ENCODE measurements at regions not wholly inside any gene's neighbourhood (a gene's known extent, or its start where the extent isn't known, plus 50 kb on each side); places are given as distances from the start of the nearest gene placed in this dataset.

DNA sequence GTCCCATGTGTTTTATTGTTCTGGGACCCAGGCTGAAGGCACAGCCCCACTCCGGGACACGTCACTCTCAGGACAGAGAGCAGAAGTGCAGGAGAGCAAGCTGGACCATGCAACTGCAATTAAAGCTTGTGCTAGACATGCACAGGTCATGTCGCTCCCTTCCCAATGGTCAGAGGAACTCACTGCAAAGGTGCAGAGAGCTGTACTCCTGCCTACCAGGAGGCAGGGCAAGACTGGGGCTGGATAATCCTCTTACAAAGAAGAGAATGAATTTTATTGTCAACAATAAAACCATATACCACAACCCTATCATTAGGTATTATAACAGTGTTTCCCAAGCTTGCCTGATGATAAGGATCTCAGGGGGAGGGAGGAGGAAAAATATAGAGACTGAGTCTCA, 74.0 kb upstream of the NEK6 start:
- Histone ChIP-seq H3K27ac (ENCODE audit: low read depth in 2 of 2, low read length in 1 of 2) (no peak overlapping the region), H3K4me3 (ENCODE audit: low read depth in 2 of 2, low read length in 1 of 2) (no peak overlapping the region), H3K4me2 (no peak overlapping the region), H3K27me3 (ENCODE audit: insufficient read depth) (peaks cover 56% of the 10 kb centered on the region; the same call in 1 of the 2 replicates), H3K9me2 (no peaks in the 10 kb centered on the region), H4K20me1 (ENCODE audit: insufficient read depth) (no peaks in the 10 kb centered on the region), H3F3A (replicated peaks; ENCODE audit: insufficient read depth) (no peaks in the 10 kb centered on the region), H3K36me3 (replicated peaks in 1 of 2; ENCODE audit: control insufficient read depth in 1 of 2, insufficient read depth in 2 of 2, low read length in 1 of 2) (no peaks in the 10 kb centered on the region), H3K9me3 (no peaks in the 10 kb centered on the region), H2AFZ (ENCODE audit: low read depth) (no peak overlapping the region), H3K4me1 (ENCODE audit: control insufficient read depth in 1 of 2, insufficient read depth in 2 of 2, low read depth in 1 of 2, low read length in 1 of 2) (peaks cover 0 to 5% of the 10 kb centered on the region in 2 experiments; a peak in 1 of 4 replicates), H3K79me2 (ENCODE audit: insufficient read depth) (no peaks in the 10 kb centered on the region), H3K9ac (no peak overlapping the region)
- CTCF ChIA-PET: interaction anchor here (1.5 to 3.4 kb wide), 2 partner anchors 11 to 57 kb away, joined by 3 to 10 read pairs; no protein-coding TSS in a partner anchor
- POLR2A ChIA-PET: no interaction called here
- TF ChIP-seq FOSL2 (IDR thresholded peaks at IDR 0.05; ENCODE audit: borderline replicate concordance, low read depth) (no peak), GATA2 (CRISPR knock-in tag; IDR thresholded peaks at IDR 0.05) (no peak), YY1 (IDR thresholded peaks at IDR 0.05; ENCODE audit: low read depth) (no peak), FOXM1 (IDR thresholded peaks at IDR 0.05; ENCODE audit: low read depth) (no peak), TCF12 (IDR thresholded peaks at IDR 0.05) (no peak), TAF1 (IDR thresholded peaks at IDR 0.05; ENCODE audit: borderline replicate concordance, low read depth, low read length) (no peak), NFIC (IDR thresholded peaks at IDR 0.05; ENCODE audit: borderline replicate concordance) (no peak), GABPA (IDR thresholded peaks at IDR 0.05; ENCODE audit: low read depth) (no peak), PBX3 (IDR thresholded peaks at IDR 0.05) (no peak), USF1 (IDR thresholded peaks at IDR 0.05; ENCODE audit: borderline replicate concordance, low read depth) (no peak), RAD21 (IDR thresholded peaks at IDR 0.05; ENCODE audit: low read length) (no peak), RCOR1 (IDR thresholded peaks at IDR 0.05; ENCODE audit: low read length) (no peak), RFX5 (IDR thresholded peaks at IDR 0.05; ENCODE audit: low read length) (no peak), SMC3 (IDR thresholded peaks at IDR 0.05; ENCODE audit: low read depth, low read length) (no peak), MEF2A (IDR thresholded peaks at IDR 0.05; ENCODE audit: borderline replicate concordance, low read depth) (no peak)
- TF ChIP-seq, protein P1, sequence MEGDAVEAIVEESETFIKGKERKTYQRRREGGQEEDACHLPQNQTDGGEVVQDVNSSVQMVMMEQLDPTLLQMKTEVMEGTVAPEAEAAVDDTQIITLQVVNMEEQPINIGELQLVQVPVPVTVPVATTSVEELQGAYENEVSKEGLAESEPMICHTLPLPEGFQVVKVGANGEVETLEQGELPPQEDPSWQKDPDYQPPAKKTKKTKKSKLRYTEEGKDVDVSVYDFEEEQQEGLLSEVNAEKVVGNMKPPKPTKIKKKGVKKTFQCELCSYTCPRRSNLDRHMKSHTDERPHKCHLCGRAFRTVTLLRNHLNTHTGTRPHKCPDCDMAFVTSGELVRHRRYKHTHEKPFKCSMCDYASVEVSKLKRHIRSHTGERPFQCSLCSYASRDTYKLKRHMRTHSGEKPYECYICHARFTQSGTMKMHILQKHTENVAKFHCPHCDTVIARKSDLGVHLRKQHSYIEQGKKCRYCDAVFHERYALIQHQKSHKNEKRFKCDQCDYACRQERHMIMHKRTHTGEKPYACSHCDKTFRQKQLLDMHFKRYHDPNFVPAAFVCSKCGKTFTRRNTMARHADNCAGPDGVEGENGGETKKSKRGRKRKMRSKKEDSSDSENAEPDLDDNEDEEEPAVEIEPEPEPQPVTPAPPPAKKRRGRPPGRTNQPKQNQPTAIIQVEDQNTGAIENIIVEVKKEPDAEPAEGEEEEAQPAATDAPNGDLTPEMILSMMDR (IDR thresholded peaks at IDR 0.05): no peak
- TF ChIP-seq, protein P2, sequence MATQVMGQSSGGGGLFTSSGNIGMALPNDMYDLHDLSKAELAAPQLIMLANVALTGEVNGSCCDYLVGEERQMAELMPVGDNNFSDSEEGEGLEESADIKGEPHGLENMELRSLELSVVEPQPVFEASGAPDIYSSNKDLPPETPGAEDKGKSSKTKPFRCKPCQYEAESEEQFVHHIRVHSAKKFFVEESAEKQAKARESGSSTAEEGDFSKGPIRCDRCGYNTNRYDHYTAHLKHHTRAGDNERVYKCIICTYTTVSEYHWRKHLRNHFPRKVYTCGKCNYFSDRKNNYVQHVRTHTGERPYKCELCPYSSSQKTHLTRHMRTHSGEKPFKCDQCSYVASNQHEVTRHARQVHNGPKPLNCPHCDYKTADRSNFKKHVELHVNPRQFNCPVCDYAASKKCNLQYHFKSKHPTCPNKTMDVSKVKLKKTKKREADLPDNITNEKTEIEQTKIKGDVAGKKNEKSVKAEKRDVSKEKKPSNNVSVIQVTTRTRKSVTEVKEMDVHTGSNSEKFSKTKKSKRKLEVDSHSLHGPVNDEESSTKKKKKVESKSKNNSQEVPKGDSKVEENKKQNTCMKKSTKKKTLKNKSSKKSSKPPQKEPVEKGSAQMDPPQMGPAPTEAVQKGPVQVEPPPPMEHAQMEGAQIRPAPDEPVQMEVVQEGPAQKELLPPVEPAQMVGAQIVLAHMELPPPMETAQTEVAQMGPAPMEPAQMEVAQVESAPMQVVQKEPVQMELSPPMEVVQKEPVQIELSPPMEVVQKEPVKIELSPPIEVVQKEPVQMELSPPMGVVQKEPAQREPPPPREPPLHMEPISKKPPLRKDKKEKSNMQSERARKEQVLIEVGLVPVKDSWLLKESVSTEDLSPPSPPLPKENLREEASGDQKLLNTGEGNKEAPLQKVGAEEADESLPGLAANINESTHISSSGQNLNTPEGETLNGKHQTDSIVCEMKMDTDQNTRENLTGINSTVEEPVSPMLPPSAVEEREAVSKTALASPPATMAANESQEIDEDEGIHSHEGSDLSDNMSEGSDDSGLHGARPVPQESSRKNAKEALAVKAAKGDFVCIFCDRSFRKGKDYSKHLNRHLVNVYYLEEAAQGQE (IDR thresholded peaks at IDR 0.05; ENCODE audit: low read depth, low read length): no peak
- TF ChIP-seq, protein P3, sequence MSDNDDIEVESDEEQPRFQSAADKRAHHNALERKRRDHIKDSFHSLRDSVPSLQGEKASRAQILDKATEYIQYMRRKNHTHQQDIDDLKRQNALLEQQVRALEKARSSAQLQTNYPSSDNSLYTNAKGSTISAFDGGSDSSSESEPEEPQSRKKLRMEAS (IDR thresholded peaks at IDR 0.05; ENCODE audit: low read depth): no peak
- 36% methylated on average over 3 of the region's 3 CpGs for WGBS (ENCODE audit: low lambda C conversion rate)
- no peak for DNase-seq
